Hindlimb muscle (tissue), 1 donor: ENCODE measurements at regions not wholly inside any gene's neighbourhood (a gene's known extent, or its start where the extent isn't known, plus 50 kb on each side); places are given as distances from the start of the nearest gene placed in this dataset.
"Not testable (repeated sequence)": the region's sequence is repeated elsewhere in the genome, so short reads cannot be mapped to it uniquely, and the experiment has no call there.

Experiments used
- DNase-seq: peaks from one replicate; pipeline ENCODE4 v3.0.0-alpha.2; 2013

- DNase-seq: no peak
Observed at GRCh38 chrY:12212394-12212793, 488.6 kb upstream of the USP9Y start.

DNA sequence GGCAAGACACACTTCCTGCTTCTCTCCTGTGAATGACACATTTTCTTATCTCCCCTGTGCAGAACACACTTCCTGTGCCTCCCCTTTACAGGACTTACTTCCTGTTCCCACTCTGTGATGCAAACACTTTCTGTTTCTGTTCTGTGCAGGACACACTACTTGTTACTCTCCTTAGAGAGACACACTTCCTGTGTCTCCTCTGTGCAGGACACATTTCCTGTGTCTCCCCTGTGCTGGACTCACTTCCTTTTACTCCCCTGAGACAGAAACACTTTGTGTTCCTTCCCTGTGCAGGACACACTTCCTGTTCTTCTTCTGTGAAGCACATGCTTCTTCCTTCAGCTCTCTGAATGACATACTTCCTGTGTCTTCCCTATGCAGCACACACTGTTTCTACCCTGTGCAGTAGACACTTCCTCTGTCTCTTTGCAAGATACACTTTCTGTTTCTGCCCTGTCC is 485.4 kb upstream of the USP9Y start:
- DNase-seq: no peak

DNA sequence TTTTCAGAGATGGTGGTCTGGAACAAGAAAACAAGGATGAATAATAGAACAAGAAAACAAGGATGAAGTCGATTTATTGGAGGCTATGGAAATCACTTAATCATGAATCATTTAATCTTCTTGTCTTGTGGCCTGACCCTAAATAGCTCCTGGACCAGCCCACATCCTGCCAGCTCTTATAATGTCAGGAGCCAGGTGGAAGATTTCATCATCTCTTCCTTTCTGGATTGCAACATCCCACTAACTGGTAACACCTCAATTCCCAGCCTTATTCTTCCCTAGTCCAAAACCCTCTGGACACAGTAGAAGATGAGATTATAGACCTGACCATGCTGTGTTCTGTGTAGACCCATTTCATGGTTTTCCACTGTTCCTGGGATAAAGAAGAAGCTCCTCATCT is 470.1 kb upstream of the USP9Y start:
- DNase-seq: no peak

GRCh38 chrY:12236399-12236798 is 464.6 kb upstream of the USP9Y start:
- no peak for DNase-seq

- DNase-seq: not testable (repeated sequence)
Observed at GRCh38 chrY:12240326-12240725, 460.7 kb upstream of the USP9Y start.

DNA sequence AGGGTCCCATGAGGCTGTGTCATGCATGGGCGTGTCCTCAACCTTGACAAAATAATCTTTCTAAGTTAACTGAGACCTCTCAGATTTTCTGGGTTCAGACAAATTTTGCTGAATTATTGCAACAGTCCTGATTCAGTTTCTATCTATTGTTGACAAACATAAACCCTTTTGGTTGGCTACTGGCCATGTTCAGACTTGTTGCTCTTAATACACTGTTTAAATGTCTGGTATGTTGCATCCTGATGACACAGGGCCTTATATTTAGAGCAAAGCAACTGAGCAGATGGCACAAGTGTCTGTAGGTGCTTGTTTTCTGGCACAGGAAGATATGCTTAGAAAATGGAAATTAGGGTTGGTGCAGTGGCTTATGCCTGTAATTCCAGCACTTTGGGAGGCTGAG is 456.9 kb upstream of the USP9Y start:
- no peak for DNase-seq

- DNase-seq: no peak
Observed at GRCh38 chrY:12253756-12254155, 447.3 kb upstream of the USP9Y start.

DNA sequence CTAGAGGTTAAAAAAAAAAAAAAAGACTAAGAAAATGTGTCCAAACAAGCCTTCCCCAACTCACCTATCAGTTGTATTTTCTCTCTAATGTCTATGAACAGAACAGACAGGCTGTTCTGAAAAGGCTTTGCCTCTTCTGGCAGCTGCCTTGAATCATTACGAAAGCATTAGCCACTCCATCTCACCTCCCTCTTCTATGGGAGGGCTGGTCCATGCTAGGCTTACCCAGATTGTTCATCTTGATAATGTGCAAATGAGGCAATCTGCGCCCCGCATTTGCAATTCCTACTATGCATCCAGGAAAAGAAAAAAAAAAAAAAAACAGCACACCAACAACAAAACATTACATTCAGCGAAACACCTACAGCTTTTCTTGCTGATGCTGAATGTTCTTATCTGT is 429.9 kb upstream of the USP9Y start:
- no peak for DNase-seq

DNA sequence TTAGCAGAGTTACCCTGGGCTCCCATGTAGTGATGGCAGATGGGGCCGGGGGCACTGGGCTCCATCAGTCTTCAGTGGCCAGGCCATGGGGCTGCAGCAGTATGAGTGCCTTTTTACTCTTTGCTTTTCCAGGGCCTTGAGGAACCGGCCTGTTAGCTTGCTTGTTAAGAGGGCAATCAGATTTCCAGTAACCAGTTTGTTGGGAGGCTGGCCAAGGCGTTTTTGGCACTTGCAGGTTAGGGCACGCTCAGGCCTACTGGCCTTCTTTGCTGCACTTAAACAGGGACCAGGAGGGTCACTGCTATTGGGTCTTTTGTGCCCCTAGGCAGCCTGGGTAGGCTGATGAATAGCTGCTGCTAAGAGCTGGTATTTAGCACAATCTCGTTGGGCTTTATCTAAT is 415.4 kb upstream of the USP9Y start:
- no peak for DNase-seq

DNA sequence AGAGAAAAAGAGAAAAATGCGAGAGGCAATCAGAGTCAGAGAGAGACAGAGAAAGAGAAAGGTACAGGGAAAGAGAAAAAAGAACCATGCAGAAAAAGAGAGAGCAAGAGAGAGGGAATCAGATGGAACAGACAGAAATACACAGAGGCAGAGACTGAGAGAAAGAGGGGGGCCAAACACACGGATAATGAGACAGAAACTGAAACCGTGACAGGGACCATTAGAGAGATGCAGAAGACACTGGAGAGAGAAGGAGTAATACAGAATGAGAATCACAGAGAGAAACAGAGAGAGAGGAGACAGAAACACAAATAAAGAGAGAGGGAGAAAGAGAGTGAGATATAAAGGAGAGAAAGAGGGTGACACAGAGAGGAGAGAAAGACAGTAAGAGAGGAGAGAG is 412.1 kb upstream of the USP9Y start:
- DNase-seq: no peak

GRCh38 chrY:12289415-12289814 is 411.6 kb upstream of the USP9Y start:
- no peak for DNase-seq

DNA sequence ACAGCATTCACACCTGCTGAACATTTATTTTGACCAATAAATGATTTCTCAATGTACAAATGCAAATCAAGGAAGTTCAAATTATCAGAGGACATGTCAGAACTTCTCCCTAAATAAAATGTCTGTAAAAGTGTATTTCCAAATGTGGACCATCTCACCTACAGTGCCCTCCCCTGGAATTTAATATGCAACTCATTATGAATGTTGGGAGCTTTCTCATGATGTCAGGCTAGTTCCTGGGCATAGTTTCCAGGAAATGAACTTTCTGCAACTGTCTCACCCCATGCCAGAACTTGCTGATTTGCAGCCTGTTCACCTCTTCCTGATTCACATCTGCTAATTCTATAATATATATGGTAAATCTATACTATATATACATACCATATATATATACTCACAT is 408.5 kb upstream of the USP9Y start:
- no peak for DNase-seq

GRCh38 chrY:12296460-12296859 is 404.6 kb upstream of the USP9Y start:
- no peak for DNase-seq

GRCh38 chrY:12299796-12300195 is 401.2 kb upstream of the USP9Y start:
- not testable (repeated sequence) for DNase-seq

GRCh38 chrY:12303464-12303863 is 397.6 kb upstream of the USP9Y start:
- no peak for DNase-seq

DNA sequence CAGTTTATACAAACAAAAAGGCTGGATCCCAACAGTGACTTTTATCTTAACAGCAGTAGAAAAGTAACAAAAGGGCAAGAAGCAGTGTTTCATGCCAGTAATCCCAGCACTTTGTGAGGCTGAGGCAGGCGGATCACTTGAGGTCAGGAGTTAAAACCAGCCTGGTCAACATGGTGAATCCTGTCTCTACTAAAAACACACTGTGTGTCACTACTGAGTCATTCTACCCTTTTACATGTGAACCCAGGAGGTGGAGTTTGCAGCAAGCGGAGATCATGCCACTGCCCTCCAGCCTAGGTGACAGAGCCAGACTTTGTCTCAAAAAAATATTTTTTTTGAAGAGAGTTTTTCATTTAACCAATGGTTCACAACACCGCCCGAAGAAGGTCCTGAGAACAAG is 395.6 kb upstream of the USP9Y start:
- no peak for DNase-seq

GRCh38 chrY:12309212-12309611 is 391.8 kb upstream of the USP9Y start:
- no peak for DNase-seq

GRCh38 chrY:12310832-12311231 is 390.2 kb upstream of the USP9Y start:
- no peak for DNase-seq

DNA sequence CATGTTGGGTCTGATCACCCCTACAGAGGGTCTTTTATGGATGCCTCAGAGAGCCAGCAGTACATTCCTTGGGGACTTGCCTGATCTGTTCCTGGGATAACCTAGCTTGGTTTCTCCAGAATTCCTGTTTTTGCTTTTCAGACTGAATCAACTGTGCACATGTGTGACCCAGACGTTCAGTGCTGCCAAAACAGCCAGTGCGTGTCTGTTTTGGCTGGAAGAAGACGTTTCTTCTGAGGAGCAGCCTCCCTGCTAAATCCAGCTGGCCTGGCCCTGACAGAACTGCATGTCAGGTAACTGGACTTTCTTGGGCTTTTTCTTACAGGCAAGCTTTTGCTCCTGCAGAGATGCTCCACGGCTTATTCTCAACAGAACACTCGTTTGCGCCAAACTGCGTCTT is 373.3 kb upstream of the USP9Y start:
- DNase-seq: peak; percentile 33

- DNase-seq: not testable (repeated sequence)
Observed at GRCh38 chrY:12331917-12332316, 369.1 kb upstream of the USP9Y start.

DNA sequence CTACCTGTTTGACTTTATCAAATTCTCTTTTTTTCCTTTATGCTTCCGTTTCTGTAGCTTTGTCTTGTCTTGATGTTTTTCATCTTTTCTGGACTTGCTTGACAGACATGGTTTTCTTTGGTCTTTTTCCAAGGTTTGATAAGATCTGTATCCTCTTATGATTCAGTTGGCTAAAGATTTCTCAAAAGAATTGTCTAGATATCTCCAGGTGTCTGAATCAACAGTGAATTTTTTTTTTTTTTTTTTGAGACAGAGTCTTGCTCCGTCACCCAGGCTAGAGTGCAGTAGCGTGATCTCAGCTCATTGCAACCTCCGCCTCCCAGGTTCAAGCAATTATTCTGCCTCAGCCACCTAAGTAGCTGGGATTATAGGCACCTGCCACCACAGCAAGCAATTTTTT is 357.8 kb upstream of the USP9Y start:
- no peak for DNase-seq

GRCh38 chrY:12348181-12348580 is 352.9 kb upstream of the USP9Y start:
- DNase-seq: no peak

DNA sequence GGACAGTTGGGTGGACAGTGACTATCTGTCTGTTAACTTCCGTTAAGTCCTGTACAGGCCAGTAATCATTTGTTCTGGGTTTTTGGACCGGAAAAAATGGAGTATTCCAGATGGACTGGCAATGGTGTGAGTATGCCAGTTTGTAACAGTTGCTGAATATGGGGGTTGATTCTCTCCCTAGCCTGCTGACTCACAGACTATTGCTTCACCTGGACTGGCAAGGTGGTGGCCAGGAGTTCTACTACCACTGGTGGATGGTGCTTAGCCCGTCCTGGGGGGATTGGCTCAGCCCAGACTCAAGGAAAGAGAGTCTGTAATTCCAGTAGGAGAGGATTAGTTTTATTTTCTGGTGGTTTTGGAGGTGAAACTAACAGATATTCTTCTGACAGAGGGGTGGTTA is 343.8 kb upstream of the USP9Y start:
- no peak for DNase-seq

DNA sequence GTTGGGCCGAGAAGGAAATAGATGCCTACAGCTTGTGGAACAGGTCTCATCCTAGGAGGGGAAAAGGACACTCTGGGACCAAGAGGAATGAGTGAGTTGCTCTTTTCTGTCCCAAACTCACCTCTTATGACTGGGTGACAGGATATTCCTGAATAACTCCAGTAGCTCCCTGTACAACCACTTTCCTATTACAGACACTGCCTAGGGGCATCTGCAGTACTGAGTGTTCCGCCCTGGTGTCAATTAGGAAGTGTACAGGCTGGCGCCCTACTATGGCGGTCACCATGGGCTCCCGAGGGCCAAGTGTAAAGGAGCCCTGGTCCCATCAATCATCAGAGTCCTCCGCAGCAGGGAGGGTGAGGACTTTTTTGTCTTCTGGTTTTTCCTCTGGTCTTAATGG is 343.4 kb upstream of the USP9Y start:
- no peak for DNase-seq

DNA sequence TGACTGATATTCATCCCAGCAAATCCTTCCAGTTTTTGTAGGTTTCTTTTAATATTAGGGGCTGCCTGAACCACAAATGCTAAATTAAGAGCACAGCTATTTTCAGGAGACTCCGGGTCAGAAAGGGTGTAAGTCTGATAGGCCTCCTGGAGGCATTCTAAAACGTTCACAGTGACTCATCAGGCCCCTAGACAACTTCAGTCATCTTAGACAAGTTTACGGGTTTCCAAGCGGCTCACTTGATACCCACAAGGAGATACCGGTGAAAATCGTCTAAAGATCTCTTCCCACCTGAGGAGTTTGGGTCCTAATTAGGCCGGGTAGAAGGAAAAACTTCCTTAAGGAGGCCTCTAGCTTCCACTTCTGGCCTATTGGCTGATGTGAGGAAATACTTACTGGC is 342.7 kb upstream of the USP9Y start:
- DNase-seq: no peak

DNA sequence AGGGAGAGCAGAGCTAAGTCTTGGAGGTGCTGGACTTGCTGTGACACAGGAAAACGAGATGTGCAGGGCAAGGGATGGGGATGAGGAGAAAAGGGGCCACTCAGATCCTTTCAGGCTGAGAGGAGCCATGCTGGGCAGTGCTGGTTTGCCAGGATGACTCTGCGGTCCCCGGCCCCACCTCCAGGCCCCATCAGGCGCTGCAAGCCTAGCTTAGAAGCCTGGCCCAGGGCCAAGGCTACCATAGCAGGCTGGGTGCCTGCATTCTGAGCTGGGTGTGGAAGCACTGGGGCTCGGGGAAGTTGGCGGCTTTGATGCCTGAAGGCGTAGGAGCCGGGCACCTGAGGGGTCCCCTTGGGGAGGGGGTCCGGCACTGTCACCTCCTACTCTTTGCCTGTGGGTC is 341.2 kb upstream of the USP9Y start:
- DNase-seq: no peak
